Suprapubic skin (tissue), 4 donors: ENCODE measurements at regions not wholly inside any gene's neighbourhood (a gene's known extent, or its start where the extent isn't known, plus 50 kb on each side); places are given as distances from the start of the nearest gene placed in this dataset.

ENCODE experiments used
- CTCF ChIP-seq, 2 donors: fragments of 200-600 bp in 1 of 2; fragments of 450-650 bp in 1 of 2; sonication (generic) in 1 of 2; IDR thresholded peaks; one replicate each; pipeline ENCODE4 v1.5.1; 2016 to 2019; ENCODE audit warnings: antibody characterized with exemption in 2 of 2, mild to moderate bottlenecking in 1 of 2, moderate library complexity in 1 of 2
- EP300 ChIP-seq: sonication (generic); formaldehyde crosslinking; IDR thresholded peaks from one replicate; pipeline ENCODE4 v1.6.1; 2017; ENCODE audit warnings: antibody characterized with exemption
- POLR2A ChIP-seq, 2 donors: fragments of 450-650 bp; IDR thresholded peaks; one replicate each; pipeline ENCODE4 v1.6.1; 2017; ENCODE audit warnings: antibody characterized with exemption in 2 of 2, mild to moderate bottlenecking in 2 of 2, moderate library complexity in 2 of 2
- POLR2AphosphoS5 ChIP-seq, 3 donors: sonication (generic); formaldehyde crosslinking; IDR thresholded peaks; one replicate each; pipeline ENCODE4 v1.6.1; 2017; ENCODE audit warnings: antibody characterized with exemption in 3 of 3

- TF ChIP-seq CTCF (IDR thresholded peaks at IDR 0.05) (no peak), EP300 (no peak), POLR2A (IDR thresholded peaks at IDR 0.05) (no peak), POLR2AphosphoS5 (IDR thresholded peaks at IDR 0.05) (no peak)
Measured at GRCh38 chr7:93728292-93728691, 153.8 kb upstream of the CALCR start.
